GM21529 (cell line): ENCODE measurements at regions not wholly inside any gene's neighbourhood (a gene's known extent, or its start where the extent isn't known, plus 50 kb on each side); places are given as distances from the start of the nearest gene placed in this dataset.
"Not testable (repeated sequence)": the region's sequence is repeated elsewhere in the genome, so short reads cannot be mapped to it uniquely, and the experiment has no call there.

ENCODE experiments used
- ATAC-seq: cut with Tn5 transposase; IDR thresholded peaks from one replicate; pipeline ENCODE4 v1.9.1; 2021; ENCODE audit not compliant: unreplicated experiment

GRCh38 chr1:59193443-59194093, 103.3 kb upstream of the FGGY start:
- ATAC-seq, result no peak

DNA sequence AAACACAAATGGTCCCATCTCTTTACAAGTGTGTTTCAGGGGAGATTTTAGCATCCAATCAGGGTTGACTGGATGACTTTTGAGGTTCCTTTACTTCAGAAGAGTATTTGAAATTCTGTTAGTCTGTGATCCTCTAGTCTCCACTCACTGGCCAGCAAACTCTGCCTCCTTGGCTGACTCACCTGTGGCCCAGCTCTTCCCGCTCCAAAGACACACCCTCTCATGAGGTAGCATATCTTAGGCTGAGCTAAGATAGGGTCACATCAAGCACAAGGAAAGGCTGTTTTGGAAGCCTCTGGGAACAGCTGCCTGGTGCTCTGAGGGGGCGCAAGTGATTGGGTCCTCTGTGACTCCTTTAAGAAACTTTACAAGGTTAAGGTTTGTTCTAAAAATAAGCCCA, 102.3 kb upstream of the FGGY start:
- no peak for ATAC-seq

- no peak for ATAC-seq
These were observed 101.7 kb upstream of the FGGY start for GRCh38 chr1:59195151-59195550.

DNA sequence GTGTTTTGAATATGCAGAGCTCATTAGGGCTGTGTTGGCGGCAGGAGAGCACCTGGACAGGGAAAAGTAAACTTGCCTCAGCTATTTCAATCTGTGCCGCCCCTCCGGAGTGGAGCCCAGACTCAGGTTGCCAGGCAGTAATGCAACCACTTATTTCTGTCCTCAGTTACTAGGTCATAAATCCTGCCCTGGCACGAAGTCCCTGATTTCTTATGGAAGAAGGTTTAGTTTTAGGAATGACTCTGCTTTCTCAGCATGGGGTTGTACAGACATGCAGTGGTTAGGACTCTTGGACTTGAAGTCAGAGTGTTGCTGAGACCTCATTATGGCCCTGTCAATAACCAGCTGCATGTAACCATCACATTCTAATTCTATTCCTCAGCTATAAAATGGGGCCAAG, 98.3 kb upstream of the FGGY start:
- ATAC-seq, result no peak

- no peak for ATAC-seq
These were observed 97.7 kb upstream of the FGGY start for GRCh38 chr1:59199147-59199546.

GRCh38 chr1:59199719-59200376, 97.0 kb upstream of the FGGY start:
- no peak for ATAC-seq

DNA sequence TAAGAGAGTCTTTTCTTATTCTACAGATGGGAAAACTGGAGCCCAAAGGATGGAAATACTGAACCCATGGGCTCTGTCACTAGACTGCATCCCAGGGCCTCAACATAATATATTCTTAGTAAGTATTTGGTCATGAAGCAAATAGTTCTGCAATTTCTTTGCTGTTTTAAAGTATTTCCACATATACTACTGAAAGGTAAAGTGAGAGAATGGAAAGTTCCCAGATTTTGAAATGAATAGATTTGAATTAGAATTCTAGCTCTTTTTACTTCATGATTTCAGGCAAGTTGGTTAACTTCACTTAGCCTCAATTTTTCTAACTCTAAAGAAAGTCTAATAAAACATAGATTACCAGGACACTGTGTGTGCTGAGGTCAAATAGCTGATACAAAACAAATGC, 95.6 kb upstream of the FGGY start:
- ATAC-seq, result no peak

DNA sequence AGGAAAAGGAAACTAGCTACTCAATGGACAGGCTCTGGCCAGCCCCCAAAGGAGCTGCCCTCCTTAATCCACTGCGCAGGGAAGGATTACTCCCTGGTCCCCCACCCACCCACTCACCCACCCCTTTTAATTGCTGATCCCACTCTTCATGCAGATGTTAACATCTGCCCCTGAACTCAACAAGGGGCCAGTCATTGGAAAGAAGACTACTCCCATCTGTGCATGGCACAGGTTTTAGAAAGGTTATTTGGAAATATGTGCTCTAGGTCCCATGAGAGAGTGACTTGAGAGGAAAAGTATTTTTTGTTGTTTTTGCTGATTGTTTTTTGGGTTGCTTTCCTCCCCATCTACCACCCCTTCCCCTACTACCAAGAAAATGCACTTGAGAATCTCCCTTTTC, 94.4 kb upstream of the FGGY start:
- no peak for ATAC-seq

GRCh38 chr1:59204001-59204400, 92.9 kb upstream of the FGGY start:
- no peak for ATAC-seq

DNA sequence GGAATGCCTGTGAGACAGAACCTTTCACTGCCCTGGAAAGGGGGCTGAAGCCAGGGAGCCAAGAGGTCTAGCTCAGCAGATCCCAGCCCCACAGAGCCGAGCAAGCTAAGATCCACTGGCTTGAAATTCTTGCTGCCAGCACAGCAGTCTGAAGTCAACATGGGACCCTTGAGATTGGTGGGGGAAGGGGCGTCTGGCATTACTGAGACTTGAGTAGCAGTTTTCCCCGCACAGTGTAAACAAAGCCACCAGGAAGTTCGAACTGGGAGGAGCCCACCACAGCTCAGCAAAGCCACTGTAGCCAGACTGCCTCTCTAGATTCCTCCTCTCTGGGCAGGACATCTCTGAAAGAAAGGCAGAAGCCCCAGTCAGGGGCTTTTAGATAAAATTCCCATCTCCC, 90.3 kb upstream of the FGGY start:
- ATAC-seq, result not testable (repeated sequence)

GRCh38 chr1:59210430-59210829, 86.5 kb upstream of the FGGY start:
- ATAC-seq, result not testable (repeated sequence)

DNA sequence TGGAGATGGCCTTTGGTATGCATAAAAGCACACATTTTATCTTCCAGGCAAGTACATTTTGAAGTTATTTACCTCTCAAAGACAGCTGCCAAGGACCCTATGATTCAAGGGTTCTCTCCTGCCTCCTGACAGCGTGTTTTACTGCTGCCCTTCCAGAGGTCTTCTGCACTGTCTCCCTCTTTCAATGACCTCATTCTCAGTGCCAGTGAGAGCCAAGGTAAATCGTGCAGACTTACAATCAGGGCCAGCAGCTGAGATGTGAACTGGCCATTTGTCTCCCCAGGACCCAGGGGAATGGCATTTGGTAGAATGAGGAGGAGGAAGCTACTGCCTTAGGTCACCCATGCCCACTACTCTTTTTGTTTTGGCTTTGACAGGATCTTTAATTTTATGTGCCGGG, 84.2 kb upstream of the FGGY start:
- no peak for ATAC-seq

GRCh38 chr1:59214248-59215208, 82.4 kb upstream of the FGGY start:
- ATAC-seq, result no peak

DNA sequence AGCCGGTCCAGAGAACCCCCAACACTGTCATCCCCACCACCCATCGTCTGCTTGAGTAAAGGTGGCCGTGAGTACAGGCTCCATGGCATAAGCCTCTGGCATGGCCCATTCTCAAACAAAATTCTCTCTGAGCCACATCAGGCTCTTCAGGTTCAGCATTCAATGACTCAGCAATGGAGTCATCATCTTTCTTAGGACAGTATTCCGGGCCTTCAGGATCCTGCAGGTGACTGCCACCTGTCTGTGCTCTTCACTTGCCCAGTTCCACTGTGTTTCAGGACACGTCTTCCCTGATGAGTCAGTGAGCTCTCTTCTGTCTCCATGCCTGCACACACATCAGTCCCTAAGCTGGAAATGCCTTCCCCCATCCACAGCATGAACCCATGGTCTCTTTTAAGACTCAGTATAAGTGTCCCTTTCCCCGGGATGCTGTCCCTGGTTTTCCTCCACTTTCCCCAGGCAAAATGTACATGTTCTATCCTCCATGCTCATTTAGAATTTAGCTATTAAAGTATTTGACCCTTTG, 81.1 kb upstream of the FGGY start:
- no peak for ATAC-seq

DNA sequence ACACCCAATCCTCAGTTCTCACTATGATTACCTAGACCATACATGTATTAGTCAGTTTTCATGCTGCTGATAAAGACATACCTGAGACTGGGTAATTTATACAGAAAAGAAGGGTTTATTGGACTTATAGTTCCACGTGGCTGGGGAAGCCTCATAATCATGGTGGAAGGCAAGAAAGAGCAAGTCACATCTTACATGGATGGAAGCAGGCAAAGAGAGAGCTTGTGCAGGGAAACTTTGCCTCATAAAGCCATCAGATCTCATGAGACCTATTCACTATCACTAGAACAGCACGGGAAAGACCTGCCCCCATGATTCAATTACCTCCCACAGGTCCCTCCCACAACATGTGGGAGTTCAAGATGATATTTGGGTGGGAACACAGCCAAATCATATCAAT, 79.5 kb upstream of the FGGY start:
- ATAC-seq, result not testable (repeated sequence)

DNA sequence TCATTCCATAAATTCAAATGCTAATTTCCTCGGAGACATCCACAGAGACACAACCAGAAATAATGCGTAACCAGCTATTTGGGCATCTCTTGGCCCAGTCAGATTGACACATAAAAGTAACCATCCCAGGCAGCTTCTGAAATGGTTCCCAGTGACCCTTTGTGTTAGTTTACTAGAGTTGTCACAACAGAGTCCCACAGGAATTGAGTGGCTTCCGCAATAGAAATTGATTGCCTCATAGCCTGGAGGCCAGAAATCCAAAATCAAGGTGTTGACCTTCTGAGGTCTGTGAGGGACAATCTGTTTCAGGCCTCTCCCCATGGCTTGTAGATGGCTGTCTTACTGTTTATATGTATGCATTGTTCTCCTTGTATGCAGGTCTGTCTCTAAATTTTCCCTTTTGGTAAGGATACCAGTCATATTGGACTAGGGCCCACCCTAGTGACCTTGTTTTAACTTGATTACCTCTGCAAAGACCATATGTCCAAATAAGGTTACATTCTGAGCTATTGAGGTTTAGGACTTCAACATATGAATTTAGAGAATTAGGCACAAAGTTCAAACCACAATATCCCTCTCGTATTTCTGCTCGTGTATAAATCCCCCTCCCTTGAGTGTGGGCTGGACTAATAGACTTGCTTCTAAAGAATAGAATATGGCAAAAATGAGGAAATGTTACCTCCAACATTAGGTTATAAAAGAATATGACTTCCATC, 78.2 kb upstream of the FGGY start:
- ATAC-seq, result no peak

DNA sequence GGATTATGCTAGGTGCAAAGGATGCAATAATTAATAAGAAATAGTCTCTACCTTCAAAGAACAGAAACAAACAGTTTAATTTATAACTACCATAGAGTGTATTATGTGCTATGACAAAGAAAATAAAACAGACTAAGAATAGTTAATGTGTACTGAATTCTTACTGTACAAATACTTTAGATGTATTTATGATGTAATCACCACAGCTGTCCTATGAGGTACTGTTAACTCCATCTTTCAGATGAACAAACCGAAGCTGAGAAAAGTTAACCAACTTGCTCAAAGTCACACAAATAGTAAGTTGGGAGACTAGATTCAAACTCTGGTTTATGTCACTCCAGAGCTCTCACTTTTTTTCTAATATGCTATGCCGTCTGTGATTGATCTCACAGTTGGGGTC, 77.0 kb upstream of the FGGY start:
- ATAC-seq, result no peak

DNA sequence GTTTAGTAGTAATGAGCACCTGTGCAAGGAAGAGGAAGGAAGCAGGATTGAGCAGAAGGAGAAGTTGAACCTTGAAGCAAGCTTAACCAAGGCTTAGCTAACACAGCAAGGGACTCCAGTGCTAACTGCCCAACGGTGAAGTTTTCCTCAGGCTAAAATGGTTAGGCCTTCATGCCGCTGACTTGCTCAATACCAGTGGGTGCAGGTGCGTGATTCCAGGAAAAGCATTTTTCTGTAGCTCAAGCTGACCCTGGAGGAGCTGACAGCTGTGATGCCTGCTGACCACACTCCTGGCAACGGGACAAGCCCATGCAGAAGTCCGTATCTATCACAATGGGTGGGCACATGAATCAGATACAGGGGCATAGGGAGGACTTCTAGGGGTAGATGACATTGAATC, 76.5 kb upstream of the FGGY start:
- no peak for ATAC-seq

DNA sequence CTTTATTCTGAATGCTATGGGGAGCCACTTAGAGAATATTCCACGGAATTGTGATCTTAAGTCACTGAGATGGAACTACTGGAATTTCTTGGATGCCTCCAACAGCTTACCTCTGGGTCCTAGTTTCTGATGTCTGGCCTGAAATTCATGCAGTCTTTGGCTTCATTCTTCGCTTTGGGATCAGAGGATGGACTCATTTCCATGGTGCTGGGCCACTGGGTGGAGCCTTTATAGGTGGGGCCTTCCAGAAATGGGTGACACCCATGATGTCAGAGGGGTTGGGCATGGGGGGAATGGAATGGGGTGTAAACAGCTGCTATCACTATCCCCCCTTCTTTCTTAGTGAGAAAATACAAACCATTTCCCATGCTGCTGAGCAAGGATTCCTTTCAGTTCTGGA, 73.7 kb upstream of the FGGY start:
- ATAC-seq, result no peak

GRCh38 chr1:59223989-59224634, 72.8 kb upstream of the FGGY start:
- no peak for ATAC-seq
